Hepatocyte (in vitro differentiated cells): ENCODE measurements at regions not wholly inside any gene's neighbourhood (a gene's known extent, or its start where the extent isn't known, plus 50 kb on each side); places are given as distances from the start of the nearest gene placed in this dataset.

ENCODE experiments used
- CTCF ChIP-seq: fragments of 200-600 bp; sonication (generic); IDR thresholded peaks from 2 replicates; pipeline ENCODE4 v1.5.1; 2016; ENCODE audit warnings: antibody characterized with exemption, mild to moderate bottlenecking; ENCODE audit not compliant: poor library complexity
- EZH2 ChIP-seq: fragments of 200-600 bp; sonication (generic); IDR thresholded peaks from 2 replicates; pipeline ENCODE4 v1.6.1; 2016; ENCODE audit warnings: antibody characterized with exemption, mild to moderate bottlenecking, borderline replicate concordance
- EZH2phosphoT487 ChIP-seq: fragments of 200-600 bp; sonication (generic); IDR thresholded peaks from one replicate; pipeline ENCODE4 v1.6.1; 2018; ENCODE audit warnings: antibody characterized with exemption, mild to moderate bottlenecking, low read depth, moderate library complexity; ENCODE audit not compliant: unreplicated experiment, severe bottlenecking

- no peak for TF ChIP-seq CTCF
- no peak for TF ChIP-seq EZH2
- TF ChIP-seq EZH2phosphoT487, result no peak
These were observed 92.2 kb upstream of the SPRY1 start for GRCh38 chr4:123304151-123304964.
